NCI-H146 treated with DMSO at 0.1 percent for 48 hours (cell line): ENCODE measurements at regions not wholly inside any gene's neighbourhood (a gene's known extent, or its start where the extent isn't known, plus 50 kb on each side); places are given as distances from the start of the nearest gene placed in this dataset.

Source experiments
- DNase-seq: peaks from one replicate; lab custom pipeline; 2025; ENCODE audit not compliant: unreplicated experiment; lab: John Stamatoyannopoulos, UW

DNA sequence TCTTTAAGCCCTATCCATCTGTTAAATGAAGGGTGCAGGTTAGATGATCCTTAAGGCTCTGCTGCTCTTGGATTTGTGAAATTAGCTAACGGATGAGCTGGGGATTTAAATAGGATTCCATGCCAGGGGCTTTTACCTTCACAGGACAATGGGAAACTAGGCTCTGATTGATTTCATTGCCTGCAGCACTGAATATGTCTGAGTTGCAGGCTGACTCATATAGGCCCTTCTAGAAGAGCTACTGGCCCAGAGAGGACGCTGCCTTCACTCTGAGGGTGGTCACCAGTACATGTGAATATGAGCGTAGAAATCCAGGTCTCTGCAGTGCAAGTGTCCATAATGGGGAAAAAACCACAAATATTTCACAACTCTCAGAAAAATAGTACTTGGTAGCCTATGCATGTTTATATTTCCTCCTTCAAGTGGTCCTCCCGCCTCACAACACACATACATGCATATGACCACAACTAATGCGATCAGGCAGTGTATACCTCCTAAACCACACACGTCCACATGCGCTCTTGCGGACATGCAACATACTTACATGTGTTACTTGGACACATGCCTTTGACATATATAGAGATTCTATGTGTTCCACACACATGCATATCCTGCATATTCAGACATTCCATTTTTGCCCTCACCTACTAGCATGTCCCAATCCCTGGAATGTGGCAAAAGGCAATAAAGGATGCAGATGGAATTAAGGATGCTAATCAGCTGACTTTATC is 233.8 kb upstream of the JUN start:
- no peak for DNase-seq

DNA sequence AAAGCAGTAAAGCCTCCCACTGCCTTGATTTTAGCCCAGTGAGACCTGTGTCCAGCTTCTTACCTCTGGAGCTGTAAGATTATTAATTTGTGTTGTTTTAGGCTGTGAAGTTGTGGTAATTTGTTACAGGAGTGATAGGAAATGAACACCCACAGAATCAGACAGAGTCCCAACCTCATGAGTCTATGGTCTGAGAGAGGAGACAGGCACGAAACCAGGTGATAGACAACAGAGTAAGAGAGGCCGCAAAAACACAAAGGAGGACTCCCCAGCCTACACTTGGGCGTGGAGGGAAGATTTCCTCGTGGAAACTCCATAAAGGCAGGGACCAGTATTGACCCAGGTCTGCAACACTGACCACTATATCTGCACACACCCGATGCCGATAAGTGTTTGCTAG is 234.6 kb upstream of the JUN start:
- DNase-seq, result no peak

DNA sequence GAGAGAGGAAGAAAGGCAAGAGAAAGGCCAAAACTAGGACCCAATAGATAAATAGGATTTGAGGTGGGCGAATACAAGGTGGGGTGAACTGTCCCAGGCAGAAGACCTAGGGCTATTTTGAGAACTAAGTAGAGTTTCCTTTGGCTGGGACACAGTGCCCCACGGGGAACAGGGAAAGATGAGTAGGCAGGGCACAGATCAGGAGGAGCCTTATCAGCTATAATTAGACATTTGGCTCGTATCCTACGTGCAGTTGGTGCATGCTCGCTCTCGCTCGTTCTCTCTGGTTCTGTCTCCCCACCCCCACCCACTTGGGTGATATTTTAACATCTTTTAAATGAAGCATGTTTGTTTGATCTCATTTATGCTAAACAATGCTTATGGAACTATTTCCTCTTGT is 235.0 kb upstream of the JUN start:
- DNase-seq, result no peak

DNA sequence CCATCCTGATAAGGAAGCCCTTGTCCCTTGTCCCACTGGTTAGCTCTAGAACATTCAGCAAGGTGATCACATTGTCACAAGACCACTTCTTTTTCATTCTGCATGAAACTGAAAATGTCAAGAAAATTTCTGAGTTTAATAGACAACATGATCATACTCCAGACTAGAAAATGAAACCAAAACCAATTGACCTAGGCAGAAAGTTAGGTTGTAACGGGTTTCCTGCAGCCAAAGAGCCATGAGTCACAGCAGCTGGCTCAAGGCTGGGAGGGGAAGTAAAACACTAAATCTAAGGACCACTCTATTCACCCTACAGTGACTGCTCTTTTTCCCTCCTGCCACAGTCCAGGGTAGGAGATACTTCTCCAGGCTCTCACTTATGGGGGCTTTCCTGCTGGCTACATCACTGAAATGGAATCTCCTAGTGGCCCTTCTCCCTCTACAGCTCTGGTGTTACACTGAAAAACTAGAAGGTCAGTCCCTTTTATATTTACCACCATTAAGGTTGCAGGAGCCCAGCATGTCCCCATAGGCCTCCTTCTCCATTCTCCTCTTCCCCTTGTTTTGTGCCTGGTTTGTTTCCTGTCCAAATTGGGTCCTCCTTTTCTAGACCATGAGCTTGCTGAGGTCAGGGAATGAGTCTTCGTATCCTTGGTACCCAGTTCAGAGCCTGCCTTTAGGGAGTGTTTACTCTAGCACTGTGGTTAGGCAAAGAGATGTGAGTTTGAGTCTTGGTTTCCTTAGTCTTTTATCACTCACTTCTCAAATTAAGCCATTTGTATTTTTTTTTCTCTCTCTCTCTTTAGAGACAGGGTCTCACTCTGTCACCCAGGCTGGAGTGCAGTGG is 236.5 kb upstream of the JUN start:
- no peak for DNase-seq

DNA sequence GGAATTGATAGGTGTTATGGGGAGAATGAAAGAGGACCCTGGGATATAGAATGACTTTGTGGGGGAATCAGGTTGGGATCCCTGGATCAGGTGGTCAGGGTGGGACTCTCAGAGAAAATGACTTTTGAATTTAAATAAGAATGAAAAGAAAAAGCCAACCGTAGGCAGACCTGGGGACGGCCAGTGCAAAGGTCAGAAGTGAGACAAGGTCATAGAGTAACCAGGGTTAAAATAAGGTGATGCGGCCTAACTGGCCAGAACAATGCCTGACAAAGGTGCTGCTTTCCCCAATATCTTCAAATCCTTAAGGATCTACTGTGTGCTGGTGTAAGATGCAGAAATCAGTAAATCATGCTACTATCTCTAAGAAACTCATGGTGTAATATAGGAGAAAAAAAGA is 238.4 kb upstream of the JUN start:
- DNase-seq, result no peak

DNA sequence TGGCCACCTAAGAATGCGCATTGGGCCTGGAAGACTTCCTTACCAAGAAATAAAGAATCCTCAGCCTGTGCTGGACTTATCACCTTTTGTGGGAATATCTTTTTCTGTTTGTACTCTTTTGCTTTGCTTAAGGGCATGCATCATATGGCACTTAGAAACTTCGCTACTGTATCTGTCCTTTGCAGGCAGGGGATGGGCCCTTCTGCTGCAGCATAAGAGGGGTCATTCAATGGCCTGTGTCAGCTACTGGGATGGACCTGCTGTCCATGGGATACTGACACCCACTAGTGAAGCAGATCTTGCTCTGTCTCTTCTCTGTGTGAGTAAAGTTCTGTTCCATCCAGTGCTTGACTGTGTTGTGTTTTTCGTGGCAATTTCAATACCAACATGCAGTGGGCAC is 239.0 kb upstream of the JUN start:
- DNase-seq, result no peak

DNA sequence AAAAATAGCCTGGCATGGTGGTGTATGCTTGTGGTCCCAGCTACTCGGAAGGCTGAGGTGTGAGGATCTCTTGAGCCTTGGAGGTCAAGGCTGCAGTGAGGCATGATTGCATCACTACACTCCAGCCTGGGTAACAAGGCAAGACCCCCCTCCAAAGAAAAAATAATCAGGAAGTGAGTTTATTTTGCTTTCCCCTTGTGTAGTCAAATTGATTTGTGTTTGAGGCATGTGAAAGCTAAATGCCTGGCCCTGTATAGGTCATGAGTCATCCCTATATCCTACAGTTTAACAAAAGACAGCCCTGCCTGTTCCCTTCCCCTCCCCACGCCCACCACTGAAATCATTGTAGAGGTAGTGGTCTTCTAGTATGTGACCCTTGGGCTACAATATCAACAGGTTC is 241.4 kb upstream of the JUN start:
- no peak for DNase-seq

DNA sequence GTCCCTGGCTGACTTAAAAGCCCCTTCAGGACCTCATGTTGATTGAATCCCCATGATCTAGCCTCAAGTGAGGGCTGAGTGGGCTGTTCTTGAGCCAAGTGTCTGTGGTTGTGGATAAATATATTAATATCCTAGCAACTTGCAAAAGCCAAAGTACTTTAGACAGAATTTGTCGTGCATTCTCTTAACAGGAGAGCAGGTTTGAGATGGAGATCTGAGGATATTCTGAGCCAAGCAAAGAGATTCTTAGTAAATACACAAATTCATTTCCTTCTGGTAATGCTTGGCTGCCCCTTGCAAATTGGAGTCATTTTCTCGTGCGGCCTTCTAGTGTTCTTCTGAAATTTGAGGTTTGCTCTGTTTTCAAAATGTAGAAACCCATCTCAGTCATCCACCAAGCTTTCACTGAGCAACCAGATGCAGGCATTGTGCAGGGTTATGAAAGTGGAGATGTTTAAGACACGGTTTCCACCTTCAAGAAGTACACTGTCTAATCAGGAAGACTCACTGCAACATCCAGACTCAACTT is 242.1 kb upstream of the JUN start:
- no peak for DNase-seq

DNA sequence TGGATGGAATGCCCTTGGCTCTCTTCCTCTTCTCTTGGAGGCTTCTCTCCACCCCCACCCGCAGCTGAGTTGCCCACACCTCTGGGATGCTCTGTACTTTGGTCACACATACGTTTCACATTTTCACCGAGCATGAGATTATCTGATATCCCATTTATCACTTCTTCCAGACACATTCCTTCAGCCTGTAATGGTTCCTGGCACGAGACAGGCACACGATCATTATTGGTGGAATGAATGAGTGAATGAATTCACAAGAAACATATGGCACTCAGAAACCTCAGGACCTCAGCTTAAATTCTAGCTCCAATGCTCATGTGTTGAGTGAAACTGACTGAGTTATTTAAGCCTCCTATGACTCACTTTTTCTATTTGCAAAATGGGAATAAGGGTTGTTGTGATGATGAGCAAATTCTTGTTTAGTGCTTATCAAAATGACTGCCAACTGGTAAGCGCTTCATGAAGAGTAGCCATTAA is 242.7 kb upstream of the JUN start:
- no peak for DNase-seq

DNA sequence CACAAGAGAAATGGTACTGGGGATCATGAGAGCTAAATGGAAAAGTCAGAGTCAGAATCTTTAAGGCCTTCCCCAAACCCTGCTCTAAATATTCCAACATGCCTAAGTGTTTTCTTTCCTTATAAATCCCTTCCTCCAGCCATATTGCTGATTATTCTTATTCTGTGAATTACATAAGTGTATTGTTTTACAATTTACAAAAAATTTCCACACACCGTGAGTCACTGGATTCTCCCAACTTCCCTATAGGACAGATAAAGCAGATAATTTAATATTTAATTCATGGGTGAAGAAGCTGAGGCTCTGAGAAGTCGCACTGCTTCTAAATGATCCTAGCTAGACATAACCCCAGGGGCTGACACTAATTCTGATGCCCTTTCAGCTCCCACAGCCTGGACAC is 243.3 kb upstream of the JUN start:
- DNase-seq, result no peak

DNA sequence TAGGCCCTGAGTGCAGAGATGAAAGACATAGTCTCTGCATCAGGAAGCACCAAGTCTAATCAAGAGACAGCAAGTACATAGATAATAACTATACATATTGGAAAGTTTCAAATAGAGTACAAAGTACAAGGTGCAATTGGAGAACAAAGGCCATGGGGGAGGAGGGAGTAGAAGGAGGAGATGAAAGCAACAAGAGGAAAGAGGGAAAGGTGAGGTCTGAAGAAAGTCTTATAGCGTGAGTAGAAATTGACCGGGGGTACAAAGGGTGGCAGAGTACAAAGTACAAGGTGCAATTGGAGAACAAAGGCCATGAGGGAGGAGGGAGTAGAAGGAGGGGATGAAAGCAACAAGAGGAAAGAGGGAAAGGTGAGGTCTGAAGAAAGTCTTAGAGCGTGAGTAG is 244.2 kb upstream of the JUN start:
- no peak for DNase-seq

DNA sequence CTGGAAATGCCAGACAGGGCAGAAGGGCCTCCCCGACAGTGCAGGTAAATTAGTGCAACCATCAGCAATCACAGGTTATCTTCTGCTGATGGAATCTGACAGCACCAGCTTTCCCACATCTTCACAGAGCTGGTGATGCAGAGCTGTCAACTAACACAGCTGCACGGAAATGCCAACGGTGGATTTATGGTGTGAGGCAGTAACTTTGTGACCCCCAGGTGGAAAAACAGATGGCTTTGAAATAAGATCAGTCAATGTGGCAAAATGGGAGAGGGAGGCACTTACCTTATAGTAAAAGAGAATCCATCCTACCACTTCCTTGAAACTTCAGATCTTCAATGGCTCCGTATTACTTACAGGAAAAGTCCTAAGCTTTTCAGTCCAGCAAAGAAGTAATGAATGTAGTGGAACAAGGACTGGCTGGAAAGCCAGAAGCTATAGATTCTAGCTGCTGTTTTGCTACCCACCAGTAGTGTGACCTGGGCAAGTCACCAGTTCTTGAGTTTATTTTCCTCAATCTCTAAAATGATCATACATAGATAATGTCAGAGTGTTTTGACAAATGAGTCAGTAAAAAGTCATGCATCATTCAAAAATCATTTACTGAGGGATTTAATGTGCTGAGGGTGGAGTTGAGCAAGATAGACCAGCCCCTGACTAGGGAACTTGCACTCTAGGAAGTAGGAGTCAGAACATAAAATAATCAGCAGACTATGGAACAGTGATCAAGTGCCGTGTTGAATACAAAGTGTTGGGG is 245.7 kb upstream of the JUN start:
- no peak for DNase-seq

DNA sequence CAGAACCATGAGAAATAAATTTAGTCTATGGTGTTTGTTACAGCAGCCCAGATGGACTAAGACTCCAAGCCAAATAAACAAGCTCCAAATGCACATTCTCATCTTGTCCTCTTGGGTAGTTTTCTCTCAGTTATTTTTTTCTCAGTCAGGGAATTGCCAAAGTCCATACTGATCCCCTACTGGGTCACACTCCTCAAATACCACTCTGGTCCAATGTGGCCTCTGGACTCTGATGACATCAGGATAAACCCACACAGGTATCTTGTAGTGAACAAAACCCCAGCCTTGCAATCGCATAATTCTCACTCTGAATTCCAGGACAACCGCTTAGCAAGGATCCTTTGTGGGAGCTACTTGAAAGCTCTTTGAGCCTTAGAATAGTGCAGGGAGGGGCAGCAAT is 248.4 kb upstream of the JUN start:
- DNase-seq, result no peak

DNA sequence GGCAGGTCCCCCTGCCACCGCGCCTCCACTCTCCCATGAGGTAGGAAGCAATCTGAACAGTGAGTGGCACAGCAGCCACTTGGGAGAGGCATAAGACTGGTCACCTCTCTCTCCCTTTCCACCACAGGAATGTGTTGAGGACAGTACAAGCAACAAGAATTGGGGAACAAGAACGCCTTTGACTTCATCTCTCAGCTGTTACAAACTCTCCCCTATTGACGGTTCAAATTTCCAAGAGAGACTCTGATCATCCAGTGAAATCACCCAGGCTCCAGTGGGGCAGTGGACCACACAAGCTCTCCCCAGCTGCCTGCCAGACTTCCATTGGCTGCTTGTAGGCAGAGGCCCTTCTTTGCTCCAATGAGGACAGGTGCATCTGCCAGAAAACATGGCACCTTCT is 249.9 kb upstream of the JUN start:
- no peak for DNase-seq

DNA sequence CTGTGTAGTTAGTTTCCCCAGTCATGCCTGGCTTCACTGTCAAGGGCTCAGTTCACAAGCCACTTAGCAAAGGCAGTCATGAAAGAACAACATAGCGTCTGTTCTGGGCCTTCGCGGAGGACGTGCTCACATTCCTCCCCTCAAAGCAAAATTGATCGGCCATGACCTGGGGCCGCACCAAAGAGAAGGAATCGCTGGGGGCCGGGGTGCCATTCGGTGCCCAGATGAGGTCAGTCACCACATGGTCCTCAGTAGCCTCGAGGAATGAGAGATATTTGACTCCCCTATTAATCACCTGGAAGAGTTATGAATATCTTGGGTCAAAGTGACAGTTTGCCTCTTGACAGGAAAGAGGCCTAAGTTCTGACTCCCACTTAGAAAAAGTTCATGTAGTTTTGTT is 251.1 kb upstream of the JUN start:
- DNase-seq, result no peak

DNA sequence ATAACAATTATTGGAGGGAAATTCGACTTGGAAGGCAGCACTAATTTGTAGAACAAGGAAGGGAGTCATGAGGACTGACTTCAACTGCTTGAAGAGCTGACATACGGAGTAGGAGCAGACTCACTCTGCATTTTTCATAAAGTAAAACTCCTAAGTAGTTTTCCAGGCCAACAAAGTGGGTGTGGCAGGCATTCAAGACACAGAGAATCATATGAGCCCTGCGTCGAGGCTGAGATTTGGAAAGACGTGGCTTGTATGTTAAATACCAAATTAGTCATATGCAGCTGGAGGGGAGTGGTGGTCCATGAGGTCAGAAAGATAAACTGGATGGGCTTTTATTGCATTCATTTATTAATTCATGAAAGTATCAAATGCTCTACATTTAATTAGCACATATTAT is 255.7 kb upstream of the JUN start:
- no peak for DNase-seq

DNA sequence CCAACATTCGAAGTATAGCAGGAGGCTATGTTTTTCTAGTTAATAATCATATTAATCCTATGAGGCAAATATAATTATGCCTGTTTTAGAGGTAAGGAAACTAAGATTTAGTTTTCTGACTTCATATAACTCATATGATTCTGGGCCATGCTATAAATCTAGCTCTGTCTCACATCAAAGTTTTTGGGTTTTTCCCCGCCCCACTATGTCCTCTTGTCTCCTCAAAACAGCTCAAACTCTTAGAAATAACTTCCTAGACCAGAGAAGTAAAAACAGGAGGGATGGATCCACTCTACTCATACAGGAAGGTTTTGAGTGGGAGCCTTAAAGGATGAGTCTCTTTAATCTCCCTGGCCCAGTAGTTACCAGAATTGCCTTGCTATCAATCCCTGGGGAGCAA is 256.4 kb upstream of the FGGY start:
- no peak for DNase-seq

DNA sequence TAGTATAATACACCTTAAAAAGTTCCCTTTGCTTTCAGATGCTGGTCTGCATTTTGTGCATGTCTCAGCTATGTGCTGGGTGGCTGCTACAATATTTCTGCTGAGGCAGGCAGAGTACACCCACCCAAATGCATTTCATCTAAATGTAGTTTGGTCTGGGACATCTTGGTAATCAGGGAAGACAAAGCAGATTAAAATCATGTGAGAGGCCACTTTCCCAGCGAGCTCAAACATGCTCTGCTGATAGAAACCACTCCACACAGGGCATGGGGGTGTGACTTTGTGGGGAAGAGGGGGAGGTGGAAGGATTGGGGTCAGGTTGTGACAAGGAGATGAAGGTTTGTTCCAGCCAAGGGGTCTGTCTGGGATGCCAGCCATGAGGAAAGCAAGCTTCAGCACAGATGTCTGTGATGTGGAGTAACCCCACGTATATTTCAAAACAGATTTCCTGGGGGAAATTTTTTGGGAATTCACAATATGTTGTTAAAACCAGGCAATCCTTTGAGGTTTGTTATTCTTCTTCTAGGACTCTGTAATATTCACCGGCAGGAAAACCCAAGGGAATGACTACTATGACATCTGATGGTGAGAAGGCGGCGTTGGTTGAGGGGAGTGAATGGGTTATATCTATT is 255.1 kb upstream of the FGGY start:
- DNase-seq, result no peak

DNA sequence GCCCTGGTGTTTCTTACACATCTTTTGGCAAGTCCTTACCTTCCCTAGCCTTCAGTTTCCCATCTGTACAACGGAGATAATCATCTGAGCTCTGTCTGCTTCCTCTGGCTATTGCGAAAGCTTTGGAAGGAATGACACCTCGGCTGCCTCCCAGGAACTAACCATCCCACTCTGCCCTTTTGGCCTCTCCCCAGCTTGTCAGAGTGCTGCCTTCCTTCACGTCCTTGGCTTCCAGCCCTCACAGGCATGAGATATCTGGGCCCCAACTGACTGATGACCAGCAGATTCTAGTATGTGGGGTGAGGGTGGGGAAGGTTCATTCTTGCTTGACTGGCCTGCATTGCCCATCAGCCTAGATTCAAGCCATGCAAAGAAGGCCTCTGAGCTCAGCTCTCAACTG is 253.1 kb upstream of the FGGY start:
- no peak for DNase-seq

DNA sequence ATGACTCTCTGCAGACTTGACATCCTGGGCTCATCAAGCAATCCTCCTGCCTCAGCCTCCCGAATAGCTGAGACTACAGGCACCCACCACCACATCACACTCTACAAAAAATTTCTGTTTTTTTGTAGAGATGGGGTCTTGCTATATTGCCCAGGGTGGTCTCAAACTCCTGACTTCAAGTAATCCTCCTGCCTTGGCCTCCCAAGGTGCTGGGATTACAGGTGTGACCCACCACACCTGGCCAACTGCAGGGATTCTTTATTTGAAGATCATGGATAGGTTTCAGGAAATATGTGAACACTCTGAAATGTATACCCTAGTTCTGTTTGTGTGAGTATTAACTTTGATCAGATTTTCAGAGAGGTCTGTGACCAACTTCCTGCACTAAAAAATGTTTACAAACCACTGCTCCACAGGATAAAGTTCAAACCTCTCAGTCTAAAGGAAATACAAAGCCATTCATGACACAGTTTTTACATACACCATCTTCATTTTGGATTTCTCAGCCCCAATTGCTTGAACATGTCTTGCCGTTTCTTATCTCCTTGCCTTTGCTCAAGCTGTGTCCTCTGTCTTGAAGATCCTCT is 252.3 kb upstream of the FGGY start:
- no peak for DNase-seq

DNA sequence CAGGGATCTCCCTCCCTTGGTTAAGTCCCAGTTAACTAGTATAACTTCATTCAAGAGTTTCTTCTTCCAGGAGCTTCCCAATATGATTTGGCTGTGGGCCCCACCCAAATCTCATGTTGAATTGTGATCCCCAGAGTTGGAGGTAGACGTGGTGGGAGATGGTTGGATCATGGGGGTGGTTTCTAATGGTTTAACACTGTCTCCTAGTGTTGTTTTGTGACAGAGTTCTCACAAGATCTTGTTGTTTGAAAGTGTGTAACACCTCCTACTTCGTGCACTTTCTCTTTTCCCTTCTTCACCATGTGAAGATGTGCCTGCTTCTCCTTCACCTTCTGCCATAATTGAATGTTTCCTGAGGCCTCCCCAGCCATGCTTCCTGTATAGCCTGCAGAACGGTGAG is 251.8 kb upstream of the FGGY start:
- no peak for DNase-seq
